EH (cell line): ENCODE measurements at regions not wholly inside any gene's neighbourhood (a gene's known extent, or its start where the extent isn't known, plus 50 kb on each side); places are given as distances from the start of the nearest gene placed in this dataset.

ENCODE experiments used
- DNase-seq: peaks from one replicate; pipeline ENCODE4 v3.0.0-alpha.2; 2015; ENCODE audit warnings: low read depth

GRCh38 chr18:43642727-43643330, 365.5 kb upstream of the SYT4 start:
- no peak for DNase-seq

- DNase-seq, result peak; percentile 4
Measured at GRCh38 chr18:43648002-43648401, 370.7 kb upstream of the SYT4 start.

- no peak for DNase-seq
Measured at GRCh38 chr18:43649649-43650357, 372.5 kb upstream of the SYT4 start.

GRCh38 chr18:43650426-43650825, 373.1 kb upstream of the SYT4 start:
- DNase-seq, result no peak

- no peak for DNase-seq
Measured at GRCh38 chr18:43651057-43651456, 373.8 kb upstream of the SYT4 start.

- DNase-seq, result no peak
Measured at GRCh38 chr18:43656547-43656946, 379.3 kb upstream of the SYT4 start.

- DNase-seq, result peak; percentile 79
Measured at GRCh38 chr18:43661570-43661969, 384.3 kb upstream of the SYT4 start.

GRCh38 chr18:43662657-43663056, 385.4 kb upstream of the SYT4 start:
- DNase-seq, result peak; percentile 92

- DNase-seq, result no peak
Measured at GRCh38 chr18:43663159-43663558, 385.9 kb upstream of the SYT4 start.

GRCh38 chr18:43664487-43665008, 387.3 kb upstream of the SYT4 start:
- DNase-seq, result peak; percentile 25

- peak; percentile 87 for DNase-seq
Measured at GRCh38 chr18:43665105-43665788, 388.0 kb upstream of the SYT4 start.

GRCh38 chr18:43668866-43669265, 391.6 kb upstream of the SYT4 start:
- DNase-seq, result no peak

- DNase-seq, result peak; percentile 58
Measured at GRCh38 chr18:43671431-43671830, 394.1 kb upstream of the SYT4 start.

- peak; percentile 58 for DNase-seq
Measured at GRCh38 chr18:43680096-43680495, 402.8 kb upstream of the SYT4 start.

- DNase-seq, result peak; percentile 74
Measured at GRCh38 chr18:43681661-43682060, 404.4 kb upstream of the SYT4 start.

GRCh38 chr18:43682196-43682595, 404.9 kb upstream of the SYT4 start:
- no peak for DNase-seq

- no peak for DNase-seq
Measured at GRCh38 chr18:43686709-43687108, 409.4 kb upstream of the SYT4 start.

GRCh38 chr18:43692099-43692690, 414.9 kb upstream of the SYT4 start:
- DNase-seq, result peak; percentile 69

GRCh38 chr18:43702399-43702798, 425.1 kb upstream of the SYT4 start:
- no peak for DNase-seq

GRCh38 chr18:43703050-43703449, 425.8 kb upstream of the SYT4 start:
- DNase-seq, result no peak

- no peak for DNase-seq
Measured at GRCh38 chr18:43705850-43706249, 428.6 kb upstream of the SYT4 start.

GRCh38 chr18:43710135-43710534, 432.8 kb upstream of the SYT4 start:
- no peak for DNase-seq
